MM.1S (cell line): ENCODE measurements at regions not wholly inside any gene's neighbourhood (a gene's known extent, or its start where the extent isn't known, plus 50 kb on each side); places are given as distances from the start of the nearest gene placed in this dataset.

ENCODE experiments used
- DNase-seq: peaks from one replicate; pipeline ENCODE4 v3.0.0-alpha.2; 2015
- H2AFZ ChIP-seq: fragments of 300-600 bp; sonication (generic); 2 replicates; pipeline ENCODE4 v1.6.0; 2016; ENCODE audit warnings: antibody characterized with exemption, low read length
- H3F3A ChIP-seq: fragments of 300-600 bp; sonication (generic); 2 replicates; pipeline ENCODE4 v1.6.1; 2016; ENCODE audit warnings: mild to moderate bottlenecking, antibody characterized with exemption, low read length, moderate library complexity, mixed read lengths; ENCODE audit not compliant: insufficient read depth
- H3K27ac ChIP-seq: fragments of 300-600 bp; sonication (generic); 2 replicates; pipeline ENCODE4 v1.5.1; 2016; ENCODE audit warnings: mild to moderate bottlenecking, low read length
- H3K27me3 ChIP-seq: fragments of 300-600 bp; sonication (generic); replicated peaks from 2 replicates; pipeline ENCODE4 v1.6.0; 2016; ENCODE audit warnings: low read length; ENCODE audit not compliant: insufficient read depth
- H3K36me3 ChIP-seq: fragments of 300-600 bp; sonication (generic); replicated peaks from 2 replicates; pipeline ENCODE4 v1.6.1; 2016; ENCODE audit warnings: mild to moderate bottlenecking, low read length, mixed read lengths; ENCODE audit not compliant: insufficient read depth
- H3K4me1 ChIP-seq: fragments of 300-600 bp; sonication (generic); 2 replicates; pipeline ENCODE4 v1.6.1; 2016; ENCODE audit warnings: low read length, mixed read lengths
- H3K4me2 ChIP-seq: fragments of 300-600 bp; sonication (generic); 2 replicates; pipeline ENCODE4 v1.6.0; 2016; ENCODE audit warnings: low read depth, low read length
- H3K4me3 ChIP-seq: fragments of 300-600 bp; sonication (generic); 2 replicates; pipeline ENCODE4 v1.5.1; 2016; ENCODE audit warnings: low read length, mixed read lengths
- H3K79me2 ChIP-seq: fragments of 300-600 bp; sonication (generic); 2 replicates; pipeline ENCODE4 v1.6.1; 2016; ENCODE audit warnings: mixed run types, low read length, mixed read lengths
- H3K9ac ChIP-seq: fragments of 300-600 bp; sonication (generic); 2 replicates; pipeline ENCODE4 v1.6.1; 2016; ENCODE audit warnings: low read length, mixed read lengths
- H3K9me2 ChIP-seq: fragments of 300-600 bp; sonication (generic); replicated peaks from 2 replicates; pipeline ENCODE4 v1.6.1; 2016; ENCODE audit warnings: mild to moderate bottlenecking, low read length, mixed read lengths; ENCODE audit not compliant: insufficient read depth
- H3K9me3 ChIP-seq: fragments of 300-600 bp; sonication (generic); replicated peaks from 2 replicates; pipeline ENCODE4 v1.6.1; 2016; ENCODE audit warnings: mild to moderate bottlenecking, low read length, mixed read lengths; ENCODE audit not compliant: insufficient read depth
- H4K20me1 ChIP-seq: fragments of 300-600 bp; sonication (generic); 2 replicates; pipeline ENCODE4 v1.6.1; 2016; ENCODE audit warnings: mild to moderate bottlenecking, low read length, moderate library complexity, mixed read lengths; ENCODE audit not compliant: insufficient read depth
- EZH2 ChIP-seq: fragments of 300-600 bp; sonication (generic); optimal IDR thresholded peaks from 2 replicates; pipeline ENCODE3; 2017; ENCODE audit warnings: low read depth, mild to moderate bottlenecking, antibody characterized with exemption, low read length, mixed read lengths
- EZH2phosphoT487 ChIP-seq: fragments of 300-600 bp; sonication (generic); IDR thresholded peaks from 2 replicates; pipeline ENCODE4 v1.6.1; 2018; ENCODE audit warnings: antibody characterized with exemption, low read length
- TF ChIP-seq, protein P1 (sequence below): fragments of 300-600 bp; sonication (generic); IDR thresholded peaks from 2 replicates; pipeline ENCODE4 v1.5.1; 2016; ENCODE audit warnings: antibody characterized with exemption, low read length, mixed read lengths

DNA sequence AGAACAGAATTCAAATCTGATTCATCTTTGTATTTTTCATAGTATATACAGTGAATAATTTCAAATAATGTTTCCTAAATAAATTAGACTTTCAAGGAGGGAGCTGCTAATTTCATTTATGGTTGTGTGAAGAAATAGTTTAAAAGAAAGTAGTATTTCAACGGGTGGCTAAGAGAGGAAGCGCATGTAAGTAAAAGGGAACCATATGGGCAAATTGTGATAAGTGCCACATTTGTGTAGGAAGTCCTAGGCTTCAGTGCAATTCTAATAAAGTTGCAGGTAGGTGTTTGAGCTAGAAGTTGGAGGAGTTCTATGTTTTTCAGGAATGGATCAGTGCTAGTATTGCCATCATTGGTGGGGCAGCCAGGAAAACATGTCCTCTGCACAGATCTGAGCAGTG is 178.8 kb upstream of the PRDM1 start:
- no peak for DNase-seq
- Histone ChIP-seq H3K4me1 (no peaks in the 10 kb centered on the region), H4K20me1 (no peaks in the 10 kb centered on the region), H3K9me3 (no peaks in the 10 kb centered on the region), H3K4me3 (no peak overlapping the region), H2AFZ (no peak overlapping the region), H3K27me3 (no peaks in the 10 kb centered on the region), H3K79me2 (no peaks in the 10 kb centered on the region), H3K4me2 (no peak overlapping the region), H3K9ac (no peak overlapping the region), H3F3A (no peaks in the 10 kb centered on the region), H3K36me3 (no peaks in the 10 kb centered on the region), H3K27ac (no peak overlapping the region), H3K9me2 (no peaks in the 10 kb centered on the region)
- TF ChIP-seq EZH2 (no peak), EZH2phosphoT487 (no peak)
- TF ChIP-seq, protein P1, sequence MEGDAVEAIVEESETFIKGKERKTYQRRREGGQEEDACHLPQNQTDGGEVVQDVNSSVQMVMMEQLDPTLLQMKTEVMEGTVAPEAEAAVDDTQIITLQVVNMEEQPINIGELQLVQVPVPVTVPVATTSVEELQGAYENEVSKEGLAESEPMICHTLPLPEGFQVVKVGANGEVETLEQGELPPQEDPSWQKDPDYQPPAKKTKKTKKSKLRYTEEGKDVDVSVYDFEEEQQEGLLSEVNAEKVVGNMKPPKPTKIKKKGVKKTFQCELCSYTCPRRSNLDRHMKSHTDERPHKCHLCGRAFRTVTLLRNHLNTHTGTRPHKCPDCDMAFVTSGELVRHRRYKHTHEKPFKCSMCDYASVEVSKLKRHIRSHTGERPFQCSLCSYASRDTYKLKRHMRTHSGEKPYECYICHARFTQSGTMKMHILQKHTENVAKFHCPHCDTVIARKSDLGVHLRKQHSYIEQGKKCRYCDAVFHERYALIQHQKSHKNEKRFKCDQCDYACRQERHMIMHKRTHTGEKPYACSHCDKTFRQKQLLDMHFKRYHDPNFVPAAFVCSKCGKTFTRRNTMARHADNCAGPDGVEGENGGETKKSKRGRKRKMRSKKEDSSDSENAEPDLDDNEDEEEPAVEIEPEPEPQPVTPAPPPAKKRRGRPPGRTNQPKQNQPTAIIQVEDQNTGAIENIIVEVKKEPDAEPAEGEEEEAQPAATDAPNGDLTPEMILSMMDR, result no peak

DNA sequence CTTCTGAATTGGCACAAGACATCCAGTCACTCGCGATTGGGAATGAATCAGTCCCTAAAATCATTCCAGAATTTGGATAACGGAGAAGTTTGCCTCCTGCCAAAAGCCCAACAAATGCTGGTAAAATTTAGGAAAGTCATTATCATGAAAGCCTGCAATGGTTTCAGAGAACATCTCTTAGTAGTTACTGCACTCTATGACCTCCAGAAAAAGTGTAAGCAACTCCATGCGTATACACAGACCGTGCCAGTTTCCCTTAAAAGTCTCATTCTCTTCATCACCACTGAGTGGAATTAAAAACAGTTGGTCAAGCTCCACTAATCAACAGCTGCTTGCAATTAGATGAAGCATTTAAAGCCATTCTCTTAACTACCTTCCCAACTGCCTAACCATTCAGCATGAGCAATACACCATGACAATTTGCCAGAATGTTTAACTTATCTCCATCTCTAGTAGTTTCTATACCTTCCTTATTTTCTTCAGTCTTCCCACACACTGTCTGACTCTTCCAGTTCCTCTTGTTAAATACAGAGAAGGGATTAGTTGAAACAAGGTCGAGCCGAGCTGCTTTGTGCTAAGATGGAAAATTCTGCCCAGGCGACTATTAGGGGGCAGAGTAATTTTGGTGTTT is 183.6 kb upstream of the PRDM1 start:
- Histone ChIP-seq H3K36me3 (no peaks in the 10 kb centered on the region), H3K4me2 (no peak overlapping the region), H3K9me3 (no peaks in the 10 kb centered on the region), H3K9ac (no peak overlapping the region), H3K79me2 (no peaks in the 10 kb centered on the region), H3K27ac (no peak overlapping the region), H4K20me1 (no peaks in the 10 kb centered on the region), H2AFZ (no peak overlapping the region), H3K4me1 (no peaks in the 10 kb centered on the region), H3K4me3 (no peak overlapping the region), H3F3A (no peaks in the 10 kb centered on the region), H3K27me3 (no peaks in the 10 kb centered on the region), H3K9me2 (no peaks in the 10 kb centered on the region)
- DNase-seq, result no peak
- TF ChIP-seq EZH2, result no peak
- no peak for TF ChIP-seq EZH2phosphoT487
- TF ChIP-seq, protein P1, result no peak

DNA sequence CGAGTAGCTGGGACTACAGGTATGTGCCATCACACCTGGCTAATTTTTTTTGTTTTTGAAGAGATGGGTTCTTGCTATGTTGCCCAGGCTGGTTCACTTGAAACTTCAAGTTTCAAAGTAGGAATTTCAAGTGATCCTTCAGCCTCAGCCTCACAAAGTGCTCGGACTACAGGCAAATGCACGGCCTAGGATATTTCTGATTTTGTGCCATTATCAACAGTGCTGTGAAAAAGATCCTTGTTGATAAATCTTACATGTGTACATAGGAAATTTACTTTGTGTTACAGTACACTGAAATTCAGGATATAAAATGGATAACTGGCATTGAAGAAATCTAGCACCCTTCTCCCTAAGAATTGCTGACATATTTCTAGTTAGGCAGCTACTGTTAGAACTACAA is 184.6 kb upstream of the PRDM1 start:
- Histone ChIP-seq H3K36me3 (no peaks in the 10 kb centered on the region), H3K9me3 (no peaks in the 10 kb centered on the region), H3K27me3 (no peaks in the 10 kb centered on the region), H3K4me3 (no peak overlapping the region), H3K4me1 (no peaks in the 10 kb centered on the region), H4K20me1 (no peaks in the 10 kb centered on the region), H3F3A (no peaks in the 10 kb centered on the region), H3K9me2 (no peaks in the 10 kb centered on the region), H3K4me2 (no peak overlapping the region), H3K27ac (no peak overlapping the region), H2AFZ (no peak overlapping the region), H3K9ac (no peak overlapping the region), H3K79me2 (no peaks in the 10 kb centered on the region)
- DNase-seq, result no peak
- TF ChIP-seq EZH2, result no peak
- TF ChIP-seq, protein P1, result no peak
- no peak for TF ChIP-seq EZH2phosphoT487
